IMR-90 (cell line): ENCODE measurements at regions not wholly inside any gene's neighbourhood (a gene's known extent, or its start where the extent isn't known, plus 50 kb on each side); places are given as distances from the start of the nearest gene placed in this dataset.

Source experiments
- ATAC-seq: fragments of 200-7000 bp; cut with Tn5 transposase; 2 replicates; pipeline ENCODE4 v1.9.1; 2020; ENCODE audit warnings: low read depth, mild to moderate bottlenecking, moderate library complexity
- BruUV-seq: library from RNA; stranded (reverse); fragments of 400-500 nt; replicated peaks from 2 replicates; lab custom pipeline; 2021; lab: Mats Ljungman, UMichigan
- CTCF ChIA-PET: fragments of 300-600 bp; formaldehyde crosslinking; extraction: SDS; loops from one replicate; lab custom pipeline; 2021; ENCODE audit warnings: antibody characterized with exemption; lab: Yijun Ruan, JAX
- POLR2A ChIA-PET: fragments of 300-600 bp; sonication (Branson Sonifier 250); formaldehyde crosslinking; loops from one replicate; lab custom pipeline; 2022; ENCODE audit warnings: antibody characterized with exemption; ENCODE audit not compliant: unreplicated experiment; lab: Charles Lee
- DNase-seq: peaks from one replicate; pipeline ENCODE4 v3.0.0; 2013
- H2AFZ ChIP-seq: replicated peaks from 2 replicates; pipeline ENCODE3; 2013; ENCODE audit warnings: low read length, mild to moderate bottlenecking; ENCODE audit not compliant: poor library complexity
- H2AK5ac ChIP-seq: 2 replicates; pipeline ENCODE4 v1.6.1; 2013; ENCODE audit warnings: low read depth, low read length, inconsistent platforms
- H2AK9ac ChIP-seq: replicated peaks from 2 replicates; pipeline ENCODE3; 2013; ENCODE audit warnings: mild to moderate bottlenecking, low read depth, low read length, moderate library complexity; ENCODE audit not compliant: poor library complexity
- H2BK120ac ChIP-seq: 2 replicates; pipeline ENCODE4 v1.6.1; 2013; ENCODE audit warnings: low read depth, low read length, inconsistent platforms
- H2BK15ac ChIP-seq: 3 replicates; pipeline ENCODE4 v1.6.1; 2013; ENCODE audit warnings: low read depth, low read length, inconsistent platforms
- H2BK20ac ChIP-seq: 2 replicates; pipeline ENCODE4 v1.6.1; 2013; ENCODE audit warnings: low read depth, mild to moderate bottlenecking, inconsistent platforms, low read length, moderate library complexity
- H2BK5ac ChIP-seq: 2 replicates; pipeline ENCODE4 v1.6.1; 2013; ENCODE audit warnings: mild to moderate bottlenecking, low read depth, low read length, inconsistent platforms; ENCODE audit not compliant: poor library complexity, severe bottlenecking
- H3K14ac ChIP-seq: replicated peaks from 2 replicates; pipeline ENCODE4 v1.6.1; 2013; ENCODE audit warnings: low read depth, low read length, inconsistent platforms
- H3K18ac ChIP-seq: 2 replicates; pipeline ENCODE4 v1.6.1; 2013; ENCODE audit warnings: low read depth, low read length, control low read depth
- H3K23ac ChIP-seq: 2 replicates; pipeline ENCODE4 v1.6.1; 2013; ENCODE audit warnings: low read depth, low read length, inconsistent platforms
- H3K27ac ChIP-seq: 2 replicates; pipeline ENCODE4 v1.5.1; 2013; ENCODE audit warnings: mild to moderate bottlenecking, control low read depth, low read length; ENCODE audit not compliant: insufficient read depth
- H3K27me3 ChIP-seq: 2 replicates; pipeline ENCODE4 v1.6.1; 2013; ENCODE audit warnings: low read length; ENCODE audit not compliant: control insufficient read depth, insufficient read depth
- H3K36me3 ChIP-seq: 2 replicates; pipeline ENCODE4 v1.6.1; 2013; ENCODE audit warnings: low read length, mixed read lengths; ENCODE audit not compliant: control insufficient read depth, insufficient read depth
- H3K4ac ChIP-seq: 2 replicates; pipeline ENCODE4 v1.6.1; 2013; ENCODE audit warnings: low read depth, low read length, inconsistent platforms
- H3K4me1 ChIP-seq: 2 replicates; pipeline ENCODE4 v1.6.1; 2013; ENCODE audit warnings: low read length, mixed read lengths; ENCODE audit not compliant: control insufficient read depth, insufficient read depth
- H3K4me2 ChIP-seq: 2 replicates; pipeline ENCODE4 v1.6.1; 2013; ENCODE audit warnings: low read depth, mild to moderate bottlenecking, control low read depth, low read length, moderate library complexity
- H3K4me3 ChIP-seq: 2 replicates; pipeline ENCODE4 v1.5.1; 2013; ENCODE audit warnings: low read depth, mild to moderate bottlenecking, control low read depth, low read length, moderate library complexity; ENCODE audit not compliant: insufficient read depth
- H3K56ac ChIP-seq: 2 replicates; pipeline ENCODE4 v1.6.1; 2013; ENCODE audit warnings: low read length, inconsistent platforms; ENCODE audit not compliant: insufficient read depth; ENCODE audit errors: extremely low read depth
- H3K79me1 ChIP-seq, 2 experiments: 2 replicates each; pipeline ENCODE4 v1.6.1; 2013; ENCODE audit warnings: low read length in 2 of 2, inconsistent platforms in 1 of 2, low read depth in 1 of 2
- H3K9ac ChIP-seq: 2 replicates; pipeline ENCODE4 v1.6.1; 2013; ENCODE audit warnings: low read depth, low read length, control low read depth
- H3K9me1 ChIP-seq: 2 replicates; pipeline ENCODE4 v1.6.1; 2013; ENCODE audit warnings: low read length, inconsistent platforms; ENCODE audit not compliant: insufficient read depth
- H3K9me3 ChIP-seq: 2 replicates; pipeline ENCODE4 v1.6.1; 2013; ENCODE audit warnings: low read length; ENCODE audit not compliant: control insufficient read depth, insufficient read depth
- H4K20me1 ChIP-seq: 2 replicates; pipeline ENCODE4 v1.6.1; 2013; ENCODE audit warnings: low read length, inconsistent platforms; ENCODE audit not compliant: insufficient read depth
- H4K5ac ChIP-seq: 2 replicates; pipeline ENCODE4 v1.6.1; 2013; ENCODE audit warnings: mild to moderate bottlenecking, low read depth, low read length, control low read depth
- H4K8ac ChIP-seq, 2 experiments: 2 replicates each; pipeline ENCODE4 v1.6.1; 2013; ENCODE audit warnings: low read depth in 2 of 2, low read length in 2 of 2, control low read depth in 1 of 2, inconsistent platforms in 1 of 2
- H4K91ac ChIP-seq: 2 replicates; pipeline ENCODE4 v1.6.1; 2013; ENCODE audit warnings: low read depth, low read length, inconsistent platforms; ENCODE audit not compliant: insufficient read depth
- BHLHE40 ChIP-seq: fragments of 150-350 bp; IDR thresholded peaks from 2 replicates; pipeline ENCODE4 v1.6.1; 2016; ENCODE audit warnings: mild to moderate bottlenecking, low read depth, low read length
- CEBPB ChIP-seq: IDR thresholded peaks from 2 replicates; pipeline ENCODE4 v1.6.1; 2012; ENCODE audit warnings: low read depth, low read length, improper control_type of control experiment
- CHD1 ChIP-seq: IDR thresholded peaks from 2 replicates; pipeline ENCODE4 v1.6.1; 2012; ENCODE audit warnings: low read depth, low read length, improper control_type of control experiment
- CTCF ChIP-seq: conservative IDR thresholded peaks from 2 replicates; pipeline ENCODE4 v1.5.1; 2012; ENCODE audit warnings: mild to moderate bottlenecking, low read depth, low read length, improper control_type of control experiment
- FOS ChIP-seq: fragments of 150-350 bp; IDR thresholded peaks from 2 replicates; pipeline ENCODE4 v1.6.1; 2016; ENCODE audit warnings: low read depth, low read length
- MAZ ChIP-seq: IDR thresholded peaks from 2 replicates; pipeline ENCODE4 v1.6.1; 2012; ENCODE audit warnings: low read depth, mild to moderate bottlenecking, low read length, improper control_type of control experiment, moderate library complexity, borderline replicate concordance
- MXI1 ChIP-seq: IDR thresholded peaks from 2 replicates; pipeline ENCODE4 v1.6.1; 2012; ENCODE audit warnings: low read depth, mild to moderate bottlenecking, low read length, moderate library complexity, borderline replicate concordance
- NFE2L2 ChIP-seq: fragments of 150-350 bp; IDR thresholded peaks from 2 replicates; pipeline ENCODE4 v1.6.1; 2016; ENCODE audit warnings: low read depth, mild to moderate bottlenecking, low read length
- POLR2A ChIP-seq: IDR thresholded peaks from 2 replicates; pipeline ENCODE4 v1.6.1; 2012; ENCODE audit warnings: mild to moderate bottlenecking, low read depth, low read length
- RAD21 ChIP-seq: IDR thresholded peaks from 2 replicates; pipeline ENCODE4 v1.6.1; 2012; ENCODE audit warnings: low read length, improper control_type of control experiment
- RCOR1 ChIP-seq: IDR thresholded peaks from 2 replicates; pipeline ENCODE4 v1.6.1; 2012; ENCODE audit warnings: mild to moderate bottlenecking, low read length, improper control_type of control experiment; ENCODE audit not compliant: insufficient replicate concordance
- RFX5 ChIP-seq: IDR thresholded peaks from 2 replicates; pipeline ENCODE4 v1.8.0; 2012; ENCODE audit warnings: low read depth, mild to moderate bottlenecking, low read length, moderate library complexity
- SMC3 ChIP-seq: fragments of 150-350 bp; IDR thresholded peaks from 2 replicates; pipeline ENCODE4 v1.6.1; 2016; ENCODE audit warnings: low read depth, mild to moderate bottlenecking, antibody characterized with exemption, low read length, moderate library complexity
- USF2 ChIP-seq: fragments of 150-350 bp; IDR thresholded peaks from 2 replicates; pipeline ENCODE4 v1.6.1; 2017; ENCODE audit warnings: mild to moderate bottlenecking, antibody characterized with exemption, low read length, low read depth
- WGBS, 2 experiments: methylation state at CpG; one replicate each; pipeline versions ENCODE4 v1.1.5 to v1.1.7; 2013; ENCODE audit warnings: missing lambda C conversion rate in 2 of 2; ENCODE audit not compliant: insufficient read length in 1 of 2; ENCODE audit errors: extremely low coverage in 2 of 2; 5-methylcytosine and 5-hydroxymethylcytosine counted together
- dilution Hi-C: fragments of 300-500 bp; cut with HindIII; formaldehyde crosslinking; loops from one replicate; pipeline ENCODE4 v1.14.3; 2018; ENCODE audit warnings: low sequenced_read_pairs; ENCODE audit not compliant: unreplicated experiment
- in situ Hi-C: fragments of 300-500 bp; cut with MboI; formaldehyde crosslinking; loops from 3 replicates; pipeline ENCODE4 v1.14.3; 2019; ENCODE audit warnings: low sequenced_read_pairs, inconsistent platforms, mixed read lengths
- intact Hi-C: fragments of 100-400 bp; cut with micrococcal nuclease; formaldehyde crosslinking; loops from 2 replicates; pipeline ENCODE4 v1.10.0; 2022
- TF ChIP-seq, protein P1 (sequence below): fragments of 150-350 bp; IDR thresholded peaks from 2 replicates; pipeline ENCODE4 v1.6.1; 2016; ENCODE audit warnings: low read depth, mild to moderate bottlenecking, low read length, moderate library complexity, borderline replicate concordance

DNA sequence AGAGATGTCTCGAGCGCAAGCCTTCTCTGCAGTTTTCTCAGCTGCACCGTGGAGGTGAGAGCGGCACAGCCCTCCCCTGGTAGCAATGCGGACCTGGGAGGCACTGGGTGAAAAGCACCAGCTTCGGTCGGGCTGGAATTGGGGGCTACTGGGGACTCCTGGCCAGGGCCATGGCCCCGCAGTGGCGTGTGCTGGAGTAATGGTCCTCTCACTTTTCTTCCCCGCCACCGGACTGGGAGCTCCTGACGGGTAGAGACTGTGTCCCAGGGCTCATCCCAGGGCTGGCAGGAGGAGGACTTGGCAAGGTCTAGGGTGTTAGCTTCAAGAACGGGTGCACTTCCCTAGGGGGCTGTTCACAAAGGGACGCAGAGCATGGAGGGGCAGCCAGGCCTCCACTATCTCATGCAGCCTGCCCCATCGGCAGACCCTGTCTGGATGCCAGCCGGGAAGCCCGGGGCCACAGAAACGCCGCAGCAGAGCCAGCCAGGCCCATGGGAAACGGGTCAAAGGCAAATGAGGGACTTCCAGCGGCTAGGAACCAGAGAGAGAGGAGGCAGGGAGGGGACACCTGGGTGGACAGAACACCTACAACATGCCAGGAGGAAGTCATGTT, 92.6 kb upstream of the MVB12B start:
- WGBS, 2 experiments = 54% methylated on average over 7 of the region's 21 CpGs; no CpG with 5 or more reads in 1 of the 2 experiments
- POLR2A ChIA-PET = no interaction called here
- H4K8ac ChIP-seq = no peak overlapping the region

More for the DNA sequence above, 92.6 kb upstream of the MVB12B start:
- Histone ChIP-seq H3K36me3 (no peaks in the 10 kb centered on the region), H3K4me2 (no peak overlapping the region), H3K27me3 (peaks cover 25% of the 10 kb centered on the region), H3K4me1 (no peaks in the 10 kb centered on the region), H2BK15ac (no peak overlapping the region), H2BK20ac (no peak overlapping the region), H3K9me1 (no peaks in the 10 kb centered on the region), H2AK9ac (no peak overlapping the region), H3K4me3 (no peak overlapping the region), H3K4ac (no peak overlapping the region), H3K9me3 (no peaks in the 10 kb centered on the region), H2BK120ac (no peak overlapping the region), H4K5ac (no peak overlapping the region), H4K20me1 (no peaks in the 10 kb centered on the region), H3K56ac (no peak overlapping the region), H2BK5ac (no peak overlapping the region), H3K18ac (no peak overlapping the region), H2AK5ac (no peak overlapping the region), H3K27ac (no peak overlapping the region), H3K79me1 (no peaks in the 10 kb centered on the region), H2AFZ (no peak overlapping the region), H3K9ac (no peak overlapping the region), H3K23ac (no peak overlapping the region), H4K91ac (no peak overlapping the region), H3K14ac (no peak overlapping the region)
- intact Hi-C loops = no loop called here
- in situ Hi-C loops = loop anchor here (25.0 kb wide), 1 partner anchor 672 kb away; no protein-coding TSS in a partner anchor
- dilution Hi-C loops = no loop called here
- TF ChIP-seq POLR2A (no peak), MAZ (no peak), RCOR1 (no peak), SMC3 (no peak), RFX5 (no peak), RAD21 (no peak), FOS (no peak), CEBPB (no peak), USF2 (no peak), BHLHE40 (no peak), CTCF (no peak), CHD1 (no peak), NFE2L2 (no peak), MXI1 (no peak)
- TF ChIP-seq, protein P1, sequence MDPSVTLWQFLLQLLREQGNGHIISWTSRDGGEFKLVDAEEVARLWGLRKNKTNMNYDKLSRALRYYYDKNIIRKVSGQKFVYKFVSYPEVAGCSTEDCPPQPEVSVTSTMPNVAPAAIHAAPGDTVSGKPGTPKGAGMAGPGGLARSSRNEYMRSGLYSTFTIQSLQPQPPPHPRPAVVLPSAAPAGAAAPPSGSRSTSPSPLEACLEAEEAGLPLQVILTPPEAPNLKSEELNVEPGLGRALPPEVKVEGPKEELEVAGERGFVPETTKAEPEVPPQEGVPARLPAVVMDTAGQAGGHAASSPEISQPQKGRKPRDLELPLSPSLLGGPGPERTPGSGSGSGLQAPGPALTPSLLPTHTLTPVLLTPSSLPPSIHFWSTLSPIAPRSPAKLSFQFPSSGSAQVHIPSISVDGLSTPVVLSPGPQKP = no peak
- ATAC-seq (no peak), DNase-seq (no peak)
- BruUV-seq = no TSS peak
- CTCF ChIA-PET = no interaction called here
